Astrocyte of the spinal cord (primary cell): ENCODE measurements at regions not wholly inside any gene's neighbourhood (a gene's known extent, or its start where the extent isn't known, plus 50 kb on each side); places are given as distances from the start of the nearest gene placed in this dataset.

ENCODE experiments used
- DNase-seq: peaks from one replicate; pipeline ENCODE4 v3.0.0; 2011; ENCODE audit warnings: low read depth, low spot score
- H3K4me3 ChIP-seq: 2 replicates; pipeline ENCODE4 v1.5.1; 2011; ENCODE audit warnings: low read depth, mild to moderate bottlenecking, low read length, moderate library complexity
- CTCF ChIP-seq: IDR thresholded peaks from 2 replicates; pipeline ENCODE4 v1.5.1; 2012; ENCODE audit warnings: low read depth, mild to moderate bottlenecking, low read length, inconsistent platforms
- in situ Hi-C: cut with HindIII; loops from 2 replicates; pipeline ENCODE4 v1.10.0; 2017; ENCODE audit warnings: low sequenced_read_pairs

- no peak overlapping the region for H3K4me3 ChIP-seq
- no peak for TF ChIP-seq CTCF
- in situ Hi-C loops: no loop called here
- no peak for DNase-seq
Measured at GRCh38 chr4:104829761-104830160, 316.9 kb upstream of the TET2 start.

GRCh38 chr4:104848597-104849225 lies 298.0 kb upstream of the TET2 start:
- no peak overlapping the region for H3K4me3 ChIP-seq
- in situ Hi-C loops: no loop called here

GRCh38 chr4:104859601-104860237 lies 287.0 kb upstream of the TET2 start:
- no peak overlapping the region for H3K4me3 ChIP-seq
- peak; percentile 1 for DNase-seq
- in situ Hi-C loops: no loop called here
- TF ChIP-seq CTCF: no peak

More at GRCh38 chr4:104848597-104849225, 298.0 kb upstream of the TET2 start:
- no peak for DNase-seq
- no peak for TF ChIP-seq CTCF

- TF ChIP-seq CTCF: peak; percentile 89
- no peak overlapping the region for H3K4me3 ChIP-seq
- DNase-seq: peak; percentile 84
- in situ Hi-C loops: no loop called here
Measured at GRCh38 chr4:104860238-104861123, 286.2 kb upstream of the TET2 start.

- no peak overlapping the region for H3K4me3 ChIP-seq
- TF ChIP-seq CTCF: no peak
- DNase-seq: no peak
- in situ Hi-C loops: no loop called here
Measured at GRCh38 chr4:104866809-104867208, 279.9 kb upstream of the TET2 start.

GRCh38 chr4:104868533-104868932 lies 278.1 kb upstream of the TET2 start:
- no peak for DNase-seq
- in situ Hi-C loops: no loop called here
- H3K4me3 ChIP-seq: no peak overlapping the region
- no peak for TF ChIP-seq CTCF
